ENCODE measurements at regions not wholly inside any gene's neighbourhood (a gene's known extent, or its start where the extent isn't known, plus 50 kb on each side); places are given as distances from the start of the nearest gene placed in this dataset.
A peak's percentile ranks its signal among the peaks of the same experiment; 100 is the strongest.

DNA sequence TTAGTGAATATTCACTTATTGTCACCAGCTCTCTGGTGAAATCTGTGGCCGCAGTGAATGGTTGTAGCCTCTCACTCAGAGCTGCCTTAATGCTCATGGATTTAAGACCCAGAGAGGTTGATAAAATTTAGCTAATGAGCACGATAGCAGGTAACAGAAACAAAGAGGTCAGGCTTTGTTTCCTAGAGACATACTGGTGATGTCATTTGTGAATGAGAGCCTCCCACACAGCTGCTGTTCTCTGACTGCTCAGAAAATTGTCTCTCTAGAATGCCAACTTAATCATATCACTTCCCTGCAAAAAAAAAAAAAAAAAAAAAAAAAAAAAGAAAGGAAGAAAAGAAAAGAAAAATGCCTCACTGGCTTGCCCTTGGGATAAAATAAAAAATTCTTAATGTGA, 411.7 kb upstream of the MYT1L start:
- in situ Hi-C loops (cut with MboI; ENCODE audit: low pct_unique_long_range_greater_than_20kb in 2 of 9, low sequenced_read_pairs in 9 of 9, unreplicated experiment in 9 of 9), result no loop called here

DNA sequence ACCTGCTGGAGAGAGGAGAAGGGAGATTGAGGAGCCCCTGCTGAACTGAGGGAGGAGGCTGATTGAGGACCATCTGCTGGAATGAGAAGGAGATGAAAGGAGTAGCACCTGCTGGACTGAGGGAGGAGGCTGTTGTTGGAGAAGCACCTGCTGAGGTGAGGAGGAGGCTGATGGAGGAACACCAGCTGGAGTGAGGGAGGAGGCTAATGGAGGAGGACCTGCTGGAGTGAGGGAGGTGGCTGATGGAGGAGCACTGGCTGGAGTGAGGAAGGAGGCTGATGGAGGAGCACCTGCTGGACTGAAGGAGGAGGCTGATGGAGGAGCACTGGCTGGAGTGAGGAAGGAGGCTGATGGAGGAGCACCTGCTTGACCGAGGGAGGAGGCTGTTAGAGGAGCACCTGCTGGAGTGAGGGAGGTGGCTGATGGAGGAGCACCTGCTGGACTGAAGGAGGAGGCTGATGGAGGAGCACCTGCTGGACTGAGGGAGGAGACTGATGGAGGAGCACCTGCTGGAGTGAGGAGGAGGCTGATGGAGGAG, 409.2 kb upstream of the MYT1L start:
- no peak for ATAC-seq (replicated peaks in 6 of 8)
- H3K27ac ChIP-seq, result no peak overlapping the region
- in situ Hi-C loops (cut with MboI; ENCODE audit: low pct_unique_long_range_greater_than_20kb in 2 of 9, low sequenced_read_pairs in 9 of 9, unreplicated experiment in 9 of 9), result no loop called here
- no peak overlapping the region for H3K4me3 ChIP-seq
- peaks cover 48 to 57% of the 10 kb centered on the region in 2 donors for H3K4me1 ChIP-seq (replicated peaks in 1 of 2)
- 0 to 100% (median 49%) methylated on average over 1 of the region's 1 CpG; no CpG with 5 or more reads in 6 of the 10 experiments for WGBS, 10 experiments

More for the DNA sequence above, 411.7 kb upstream of the MYT1L start:
- no peak overlapping the region for H3K4me3 ChIP-seq
- peaks cover 50 to 51% of the 10 kb centered on the region in 2 donors for H3K4me1 ChIP-seq (replicated peaks in 1 of 2)
- WGBS, 10 experiments, result 0 to 50% (median 13%) methylated on average over 1 to 2 of the region's 2 CpGs; no CpG with 5 or more reads in 2 of the 10 experiments
- peak overlapping the region; percentile 77 to 80 for H3K27ac ChIP-seq
- ATAC-seq (replicated peaks in 6 of 8), result peak in 5 of 8 experiments; percentile 54 to 75 (median 67)

DNA sequence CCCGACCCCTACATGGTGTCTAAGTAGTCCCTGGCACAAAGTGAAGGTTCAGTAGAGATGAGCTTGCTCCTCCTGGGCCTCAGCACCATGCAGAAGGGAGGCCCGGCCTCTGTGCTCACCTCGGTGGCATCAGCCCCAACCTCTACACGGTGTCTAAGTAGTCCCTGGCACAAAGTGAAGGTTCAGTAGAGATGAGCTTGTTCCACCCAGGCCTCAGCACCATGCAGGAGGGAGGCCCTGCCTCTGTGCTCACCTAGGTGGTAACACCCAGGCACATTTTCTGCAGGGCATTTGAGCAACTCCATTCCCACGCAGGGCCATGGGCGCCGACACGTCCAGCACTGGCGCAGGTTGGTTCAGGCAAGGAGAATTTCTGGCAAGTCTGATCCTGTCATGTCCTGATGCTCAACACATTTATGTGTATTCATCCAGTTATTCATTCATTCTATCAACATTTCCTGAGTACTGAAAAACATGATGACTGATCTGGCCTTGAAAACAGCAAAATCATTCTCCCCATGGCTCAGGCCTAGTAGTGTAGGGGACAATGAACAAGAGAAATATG, 408.2 kb upstream of the MYT1L start:
- no peak overlapping the region for H3K4me3 ChIP-seq
- peaks cover 47 to 52% of the 10 kb centered on the region in 2 donors for H3K4me1 ChIP-seq (replicated peaks in 1 of 2)
- WGBS, 10 experiments, result 49 to 100% (median 88%) methylated on average over 2 to 9 of the region's 9 CpGs; no CpG with 5 or more reads in 5 of the 10 experiments
- in situ Hi-C loops (cut with MboI; ENCODE audit: low pct_unique_long_range_greater_than_20kb in 2 of 9, low sequenced_read_pairs in 9 of 9, unreplicated experiment in 9 of 9), result no loop called here
- peak overlapping the region in 1 of 2 donors; percentile 6 for H3K27ac ChIP-seq
- no peak for ATAC-seq (replicated peaks in 6 of 8)

DNA sequence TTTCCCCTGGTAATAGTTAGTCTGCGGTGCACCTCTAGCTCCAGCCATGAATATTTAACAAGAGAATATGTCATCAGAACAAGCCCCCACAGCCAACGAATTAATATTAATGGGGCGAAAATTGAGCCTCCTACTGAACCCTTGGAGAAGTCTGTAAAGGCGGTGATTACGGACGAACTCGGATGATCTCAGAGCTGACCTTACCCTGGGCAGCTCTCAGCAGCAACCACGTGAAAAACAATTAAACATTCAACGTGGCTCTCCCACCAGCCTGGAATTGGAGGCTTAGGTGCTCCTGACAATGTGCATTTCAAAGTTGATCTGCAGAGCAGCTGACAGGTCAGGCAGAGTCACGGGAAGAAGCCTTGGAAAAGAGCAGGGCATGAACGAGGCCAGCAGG, 407.6 kb upstream of the MYT1L start:
- 8 to 83% (median 29%) methylated on average over 1 to 9 of the region's 11 CpGs; no CpG with 5 or more reads in 3 of the 10 experiments for WGBS, 10 experiments
- H3K4me1 ChIP-seq (replicated peaks in 1 of 2), result peaks cover 41 to 50% of the 10 kb centered on the region in 2 donors
- in situ Hi-C loops (cut with MboI; ENCODE audit: low pct_unique_long_range_greater_than_20kb in 2 of 9, low sequenced_read_pairs in 9 of 9, unreplicated experiment in 9 of 9), result no loop called here
- H3K27ac ChIP-seq, result peak overlapping the region in 1 of 2 donors; percentile 54
- H3K4me3 ChIP-seq, result no peak overlapping the region
- ATAC-seq (replicated peaks in 6 of 8), result peak in 5 of 8 experiments; percentile 50 to 70 (median 68)

DNA sequence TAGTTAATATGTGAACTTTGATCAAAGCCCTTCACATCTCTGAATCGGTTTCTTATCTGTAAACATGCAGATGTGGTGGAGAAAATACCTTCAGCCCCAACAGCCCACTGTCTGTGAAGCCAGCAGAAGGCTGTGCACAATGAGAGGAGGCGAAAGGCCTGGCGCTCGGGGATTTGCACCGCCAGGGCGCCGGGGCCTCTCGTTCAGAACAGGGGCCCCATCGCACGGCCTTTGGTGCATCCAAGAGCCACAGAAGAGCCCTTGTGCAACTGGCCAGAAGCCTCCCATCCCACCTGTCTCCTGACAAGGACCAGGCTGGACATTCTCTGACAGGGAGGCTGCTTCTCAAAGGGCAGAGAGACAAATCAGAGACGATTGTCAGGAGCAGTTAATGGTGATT, 407.2 kb upstream of the MYT1L start:
- no peak for ATAC-seq (replicated peaks in 6 of 8)
- no peak overlapping the region for H3K4me3 ChIP-seq
- in situ Hi-C loops (cut with MboI; ENCODE audit: low pct_unique_long_range_greater_than_20kb in 2 of 9, low sequenced_read_pairs in 9 of 9, unreplicated experiment in 9 of 9), result no loop called here
- 0 to 60% (median 40%) methylated on average over 1 to 3 of the region's 11 CpGs; no CpG with 5 or more reads in 6 of the 10 experiments for WGBS, 10 experiments
- H3K27ac ChIP-seq, result peak overlapping the region; percentile 49 to 54
- H3K4me1 ChIP-seq (replicated peaks in 1 of 2), result peaks cover 41 to 46% of the 10 kb centered on the region in 2 donors

- peak in 3 of 8 experiments; percentile 26 to 33 (median 29) for ATAC-seq (replicated peaks in 6 of 8)
- in situ Hi-C loops (cut with MboI; ENCODE audit: low pct_unique_long_range_greater_than_20kb in 2 of 9, low sequenced_read_pairs in 9 of 9, unreplicated experiment in 9 of 9), result no loop called here
- 12 to 93% (median 68%) methylated on average over 2 to 6 of the region's 7 CpGs; no CpG with 5 or more reads in 3 of the 10 experiments for WGBS, 10 experiments
- Histone ChIP-seq H3K4me3 (no peak overlapping the region), H3K4me1 (replicated peaks in 1 of 2) (peaks cover 56 to 57% of the 10 kb centered on the region in 2 donors), H3K27ac (no peak overlapping the region)
These were observed 404.0 kb upstream of the MYT1L start for GRCh38 chr2:2735041-2735440.

DNA sequence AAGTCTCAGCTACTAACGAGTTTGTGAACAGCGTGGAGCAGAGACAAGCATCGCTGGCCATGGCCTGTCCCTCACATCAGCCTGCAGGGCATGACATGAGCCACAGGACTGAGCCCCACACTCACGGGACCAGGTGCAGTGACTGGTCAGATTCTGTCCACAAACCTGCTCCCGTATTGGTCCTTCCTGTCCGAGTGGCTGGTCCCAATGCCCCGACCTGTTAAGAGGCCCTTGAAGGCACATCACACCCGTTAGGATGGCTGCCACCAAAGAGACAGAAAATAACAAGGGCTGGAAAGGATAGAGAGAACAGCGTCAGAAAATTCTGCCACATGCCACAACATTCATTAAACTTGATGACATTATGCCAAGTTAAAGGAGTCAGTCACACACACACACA, 403.2 kb upstream of the MYT1L start:
- WGBS, 10 experiments, result 0 to 100% (median 80%) methylated on average over 1 to 8 of the region's 9 CpGs; no CpG with 5 or more reads in 3 of the 10 experiments
- no peak for ATAC-seq (replicated peaks in 6 of 8)
- H3K4me1 ChIP-seq (replicated peaks in 1 of 2), result peaks cover 56 to 57% of the 10 kb centered on the region in 2 donors
- no peak overlapping the region for H3K4me3 ChIP-seq
- in situ Hi-C loops (cut with MboI; ENCODE audit: low pct_unique_long_range_greater_than_20kb in 2 of 9, low sequenced_read_pairs in 9 of 9, unreplicated experiment in 9 of 9), result no loop called here
- H3K27ac ChIP-seq, result no peak overlapping the region

- no peak for ATAC-seq (replicated peaks in 6 of 8)
- in situ Hi-C loops (cut with MboI; ENCODE audit: low pct_unique_long_range_greater_than_20kb in 2 of 9, low sequenced_read_pairs in 9 of 9, unreplicated experiment in 9 of 9), result no loop called here
- Histone ChIP-seq H3K4me3 (no peak overlapping the region), H3K27ac (no peak overlapping the region), H3K4me1 (replicated peaks in 1 of 2) (peaks cover 53% of the 10 kb centered on the region in 2 donors)
- WGBS, 10 experiments, result 20 to 100% (median 84%) methylated on average over 1 to 9 of the region's 11 CpGs; no CpG with 5 or more reads in 5 of the 10 experiments
These were observed 402.7 kb upstream of the MYT1L start for GRCh38 chr2:2733818-2734217.

DNA sequence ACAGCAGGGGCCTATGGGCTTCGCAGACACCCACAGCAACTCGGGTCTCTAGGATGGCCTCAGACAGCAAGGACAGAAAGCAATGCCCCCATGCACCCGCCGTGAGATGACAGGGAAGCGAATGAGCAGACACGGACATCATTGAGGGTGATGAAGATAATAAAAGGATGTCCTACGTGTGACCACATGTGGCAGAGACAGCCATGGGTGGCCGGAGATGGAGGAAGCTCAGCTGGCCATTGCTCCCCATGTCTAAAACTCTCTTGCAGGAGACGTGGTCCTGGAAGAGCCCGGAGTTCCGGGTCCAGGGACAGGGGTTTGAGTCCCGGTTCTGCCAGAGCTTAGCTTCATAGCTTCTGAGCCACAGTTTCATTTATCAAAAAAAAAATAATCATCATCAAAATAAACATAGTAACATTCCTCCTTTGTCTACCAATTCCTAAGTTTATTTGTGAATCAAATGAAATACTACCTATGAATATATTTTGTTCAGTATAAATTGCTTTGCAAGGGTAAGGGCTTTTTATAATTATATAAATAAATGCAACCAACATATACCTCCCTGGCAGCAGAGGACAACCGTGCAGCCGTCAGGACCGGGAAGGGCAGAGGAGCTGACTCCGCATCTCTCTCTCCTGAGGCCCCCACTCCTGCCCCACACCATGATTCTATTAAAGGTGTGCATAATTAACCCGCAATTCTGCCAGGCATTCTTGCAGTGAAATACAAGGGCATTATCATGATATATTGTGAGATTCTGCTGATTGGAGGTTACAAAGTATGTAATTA, 401.4 kb upstream of the MYT1L start:
- H3K27ac ChIP-seq, result peak overlapping the region; percentile 70 to 83
- WGBS, 10 experiments, result 51 to 100% (median 79%) methylated on average over 1 to 10 of the region's 17 CpGs; no CpG with 5 or more reads in 1 of the 10 experiments
- no peak overlapping the region for H3K4me3 ChIP-seq
- H3K4me1 ChIP-seq (replicated peaks in 1 of 2), result peaks cover 42 to 45% of the 10 kb centered on the region in 2 donors
- in situ Hi-C loops (cut with MboI; ENCODE audit: low pct_unique_long_range_greater_than_20kb in 2 of 9, low sequenced_read_pairs in 9 of 9, unreplicated experiment in 9 of 9), result no loop called here
- ATAC-seq (replicated peaks in 6 of 8), result peak in 1 of 8 experiments; percentile 20

DNA sequence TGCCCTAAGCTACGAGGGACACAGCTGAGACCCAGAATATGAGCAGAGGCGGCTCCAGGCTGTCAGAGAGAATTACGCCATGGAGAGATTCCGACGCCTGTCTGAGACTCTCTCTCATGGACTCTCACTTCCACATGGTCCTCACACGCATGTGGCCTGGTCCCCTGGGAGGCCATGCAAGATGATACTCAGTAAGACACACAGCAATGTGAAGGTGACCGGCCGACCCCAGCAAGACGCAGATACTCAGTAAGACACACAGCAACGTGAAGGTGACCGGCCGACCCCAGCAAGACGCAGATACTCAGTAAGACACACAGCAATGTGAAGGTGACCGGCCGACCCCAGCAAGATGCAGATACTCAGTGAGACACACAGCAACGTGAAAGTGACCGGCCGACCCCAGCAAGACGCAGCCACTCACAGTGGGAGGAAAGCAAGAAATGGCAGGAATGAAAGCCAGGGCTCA, 400.8 kb upstream of the MYT1L start:
- 16 to 88% (median 48%) methylated on average over 2 to 7 of the region's 19 CpGs; no CpG with 5 or more reads in 4 of the 10 experiments for WGBS, 10 experiments
- in situ Hi-C loops (cut with MboI; ENCODE audit: low pct_unique_long_range_greater_than_20kb in 2 of 9, low sequenced_read_pairs in 9 of 9, unreplicated experiment in 9 of 9), result no loop called here
- Histone ChIP-seq H3K27ac (peak overlapping the region; percentile 83 to 84), H3K4me3 (no peak overlapping the region), H3K4me1 (replicated peaks in 1 of 2) (peaks cover 37 to 41% of the 10 kb centered on the region in 2 donors)
- ATAC-seq (replicated peaks in 6 of 8), result peak in 5 of 8 experiments; percentile 39 to 84 (median 76)

DNA sequence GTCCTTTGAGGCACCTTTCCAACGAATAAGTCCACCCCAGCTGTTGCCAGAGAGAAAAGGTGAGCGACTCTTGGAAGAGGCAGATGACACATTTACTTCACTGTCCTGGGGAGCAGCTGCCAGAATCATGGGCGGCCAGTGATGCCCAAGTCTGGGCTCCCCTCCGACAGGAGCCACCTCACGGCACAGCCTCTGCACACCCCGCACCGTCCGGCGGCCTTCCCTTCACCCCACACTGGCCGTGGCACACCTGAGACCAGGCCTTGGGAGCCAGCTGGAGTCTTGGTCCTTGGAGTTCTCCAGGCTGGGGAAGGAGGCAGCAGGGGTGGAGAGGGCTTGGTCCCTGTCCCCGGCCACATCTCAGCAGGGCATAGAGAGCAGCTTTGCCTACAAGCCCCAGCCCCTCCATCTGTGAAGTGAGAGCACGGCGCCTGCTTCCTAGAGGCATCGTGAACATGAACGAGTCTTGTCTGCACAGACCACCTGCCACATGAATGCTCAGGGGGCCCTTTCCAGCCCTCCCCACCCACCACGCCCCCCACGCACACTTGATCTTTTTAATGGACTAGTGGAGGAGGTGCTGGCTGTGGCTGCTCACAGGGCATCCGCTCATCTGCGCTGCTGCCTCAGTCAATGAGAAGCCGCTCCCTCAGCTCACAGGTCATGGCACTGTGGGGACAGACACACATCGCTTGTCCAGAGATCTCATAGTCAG, 400.2 kb upstream of the MYT1L start:
- 61 to 90% (median 77%) methylated on average over 1 to 11 of the region's 21 CpGs; no CpG with 5 or more reads in 6 of the 10 experiments for WGBS, 10 experiments
- in situ Hi-C loops (cut with MboI; ENCODE audit: low pct_unique_long_range_greater_than_20kb in 2 of 9, low sequenced_read_pairs in 9 of 9, unreplicated experiment in 9 of 9), result no loop called here
- H3K27ac ChIP-seq, result peak overlapping the region; percentile 83 to 84
- H3K4me3 ChIP-seq, result no peak overlapping the region
- ATAC-seq (replicated peaks in 6 of 8), result peak in 5 of 8 experiments; percentile 48 to 73 (median 60)
- H3K4me1 ChIP-seq (replicated peaks in 1 of 2), result peaks cover 35 to 40% of the 10 kb centered on the region in 2 donors

GRCh38 chr2:2730301-2730833, 399.3 kb upstream of the MYT1L start:
- no peak overlapping the region for H3K4me3 ChIP-seq
- in situ Hi-C loops (cut with MboI; ENCODE audit: low pct_unique_long_range_greater_than_20kb in 2 of 9, low sequenced_read_pairs in 9 of 9, unreplicated experiment in 9 of 9), result no loop called here
- WGBS, 10 experiments, result 80 to 100% (median 93%) methylated on average over 1 to 6 of the region's 18 CpGs; no CpG with 5 or more reads in 4 of the 10 experiments
- H3K4me1 ChIP-seq (replicated peaks in 1 of 2), result peaks cover 35 to 40% of the 10 kb centered on the region in 2 donors
- H3K27ac ChIP-seq, result peak overlapping the region; percentile 83 to 84
- ATAC-seq (replicated peaks in 6 of 8), result no peak
